ENCODE measurements at regions not wholly inside any gene's neighbourhood (a gene's known extent, or its start where the extent isn't known, plus 50 kb on each side); places are given as distances from the start of the nearest gene placed in this dataset.

- H4K8ac ChIP-seq (ENCODE audit: extremely low read depth, insufficient read depth, low read length): no peak overlapping the region
- no peak overlapping the region for H2BK120ac ChIP-seq (replicated peaks; ENCODE audit: low read depth, low read length)
- H3K79me1 ChIP-seq (ENCODE audit: low read depth, low read length): no peaks in the 10 kb centered on the region
- H3K79me2 ChIP-seq (ENCODE audit: control insufficient read depth in 1 of 2, insufficient read depth in 2 of 2, low read length in 2 of 2): no peaks in the 10 kb centered on the region
- no peak overlapping the region for H4K91ac ChIP-seq (replicated peaks; ENCODE audit: insufficient read length, low read length)
- no peaks in the 10 kb centered on the region for H3K4me1 ChIP-seq (replicated peaks in 1 of 4; ENCODE audit: control insufficient read depth in 3 of 4, insufficient read depth in 4 of 4, low read length in 3 of 4)
- no peak overlapping the region for H3K56ac ChIP-seq (replicated peaks; ENCODE audit: insufficient read length, low read depth, low read length)
- H3K9me3 ChIP-seq (ENCODE audit: insufficient read depth in 2 of 2, low read depth in 1 of 2, low read length in 1 of 2): 0 out of 4 replicates have a peak, but pooled peaks cover 0 to 3% of the 10 kb centered on the region in 2 experiments
- DNase-seq (ENCODE audit: low read depth in 1 of 2, low spot score in 2 of 2) (no peak), FAIRE-seq (no peak)
- no peak overlapping the region for H2BK5ac ChIP-seq (ENCODE audit: low read depth, low read length)
- H3K14ac ChIP-seq (ENCODE audit: insufficient read length): no peak overlapping the region
- H4K5ac ChIP-seq (ENCODE audit: insufficient read length, low read depth, low read length): no peak overlapping the region
- H2AK5ac ChIP-seq (ENCODE audit: low read depth, low read length): no peak overlapping the region
- ChIA-PET POLR2A (ENCODE audit: partially characterized antibody) (no interaction called here), CTCF (ENCODE audit: partially characterized antibody) (interaction anchor here (1.5 kb wide), 1 partner anchor 65 kb away, joined by 4 read pairs; no protein-coding TSS in a partner anchor)
- WGBS, 2 experiments (ENCODE audit: extremely low coverage in 1 of 2, insufficient coverage in 1 of 2, insufficient read length in 1 of 2, insufficient replicate concordance in 2 of 2, low coverage in 1 of 2, low lambda C conversion rate in 2 of 2, missing lambda C conversion rate in 1 of 2): 92% methylated on average over 3 of the region's 3 CpGs; no CpG with 5 or more reads in 1 of the 2 experiments
- no peak overlapping the region for H3K27ac ChIP-seq (ENCODE audit: low read depth, low read length)
- no peaks in the 10 kb centered on the region; a peak in 1 of 7 replicates for H3K27me3 ChIP-seq (replicated peaks in 1 of 4; ENCODE audit: control insufficient read depth in 3 of 4, extremely low read depth in 1 of 4, insufficient read depth in 3 of 4, low read length in 3 of 4)
- no peak for TF ChIP-seq ATF3 (IDR thresholded peaks at IDR 0.05; ENCODE audit: insufficient read depth, low read depth, low read length)
- TF ChIP-seq TBP (IDR thresholded peaks at IDR 0.05; ENCODE audit: low read depth, low read length): no peak
- no peak for TF ChIP-seq ZNF274 (IDR thresholded peaks at IDR 0.05; ENCODE audit: borderline replicate concordance, extremely low read depth, low read length)
- no peak for TF ChIP-seq RXRA (IDR thresholded peaks at IDR 0.05; ENCODE audit: insufficient read depth, low read depth, low read length)
- no peak for TF ChIP-seq CBX5 (IDR thresholded peaks at IDR 0.05; ENCODE audit: low read depth, low read length)
- TF ChIP-seq TAF7 (optimal IDR thresholded peaks at IDR 0.05; ENCODE audit: borderline replicate concordance, low read depth, low read length): no peak
- no peak for TF ChIP-seq RFX5 (IDR thresholded peaks at IDR 0.05; ENCODE audit: borderline replicate concordance, low read depth, low read length)
- no peak for TF ChIP-seq TCF12 (IDR thresholded peaks at IDR 0.05; ENCODE audit: low read depth, low read length)
- H2BK20ac ChIP-seq (ENCODE audit: low read length): no peak overlapping the region
- H3K4me3 ChIP-seq (ENCODE audit: extremely low read depth in 1 of 4, insufficient read depth in 2 of 4, low read depth in 3 of 4, low read length in 4 of 4): no peak overlapping the region
- H3K23ac ChIP-seq (ENCODE audit: insufficient read length): no peak overlapping the region
- H3K4ac ChIP-seq (replicated peaks; ENCODE audit: insufficient read length, low read depth, low read length): no peak overlapping the region
- no peak overlapping the region for H2BK12ac ChIP-seq (ENCODE audit: low read depth, low read length)
- no peak overlapping the region for H3K9ac ChIP-seq (replicated peaks in 1 of 4; ENCODE audit: extremely low read depth in 1 of 4, low read depth in 3 of 4, low read length in 3 of 4)
- no peaks in the 10 kb centered on the region for H3K36me3 ChIP-seq (ENCODE audit: control insufficient read depth in 2 of 4, insufficient read depth in 4 of 4, low read length in 3 of 4)
- no peak overlapping the region for H3K4me2 ChIP-seq (ENCODE audit: insufficient read depth in 1 of 2, low read depth in 2 of 2, low read length in 2 of 2)
- H2AFZ ChIP-seq (ENCODE audit: low read length): no peak overlapping the region
- no peak overlapping the region for H3K18ac ChIP-seq (ENCODE audit: extremely low read depth, low read length)
- H4K20me1 ChIP-seq (replicated peaks in 1 of 2; ENCODE audit: control insufficient read depth in 1 of 2, insufficient read depth in 2 of 2, low read length in 2 of 2): no peaks in the 10 kb centered on the region
- H2BK15ac ChIP-seq (ENCODE audit: low read length): no peak overlapping the region
- H3K23me2 ChIP-seq (ENCODE audit: low read depth, low read length): no peaks in the 10 kb centered on the region
Measured at GRCh38 chr1:222382171-222382570, 165.7 kb downstream of the HHIPL2 start.

All from H1 (cell line).